Thymus (tissue), 11 donors: ENCODE measurements at regions not wholly inside any gene's neighbourhood (a gene's known extent, or its start where the extent isn't known, plus 50 kb on each side); places are given as distances from the start of the nearest gene placed in this dataset.

ENCODE experiments used
- DNase-seq, 9 donors: peaks; one replicate each; pipeline ENCODE4 v3.0.0-alpha.2; 2013; ENCODE audit warnings: low spot score in 9 of 9, low read depth in 6 of 9, missing footprints in 1 of 9
- H3K27ac ChIP-seq, 2 donors: one replicate each; pipeline ENCODE4 v1.5.1; 2013; ENCODE audit warnings: control low read depth in 1 of 2, low read depth in 1 of 2, low read length in 1 of 2, mild to moderate bottlenecking in 1 of 2, moderate library complexity in 1 of 2
- H3K27me3 ChIP-seq, 2 donors: one replicate each; pipeline ENCODE4 v1.5.1; 2013; ENCODE audit warnings: low read length in 1 of 2; ENCODE audit not compliant: control insufficient read depth in 2 of 2, insufficient read depth in 1 of 2
- H3K36me3 ChIP-seq, 2 donors: one replicate each; pipeline ENCODE4 v1.5.1; 2013; ENCODE audit warnings: low read length in 1 of 2, mild to moderate bottlenecking in 1 of 2, moderate library complexity in 1 of 2; ENCODE audit not compliant: control insufficient read depth in 2 of 2, insufficient read depth in 2 of 2
- H3K4me1 ChIP-seq, 2 donors: one replicate each; pipeline ENCODE4 v1.5.1; 2013; ENCODE audit warnings: low read length in 2 of 2; ENCODE audit not compliant: control insufficient read depth in 2 of 2, insufficient read depth in 2 of 2
- H3K4me3 ChIP-seq, 2 donors: one replicate each; pipeline ENCODE4 v1.5.1; 2013; ENCODE audit warnings: low read length in 2 of 2, control low read depth in 1 of 2, mild to moderate bottlenecking in 1 of 2
- H3K9me3 ChIP-seq, 2 donors: one replicate each; pipeline ENCODE4 v1.5.1; 2013; ENCODE audit warnings: low read length in 1 of 2, mild to moderate bottlenecking in 1 of 2; ENCODE audit not compliant: control insufficient read depth in 2 of 2, insufficient read depth in 1 of 2
- WGBS: extraction: QIAGEN DNeasy Blood & Tissue Kit; methylation state at CpG from one replicate; pipeline ENCODE4 v1.1.7; 2013; 5-methylcytosine and 5-hydroxymethylcytosine counted together
- donor health status: healthy.

GRCh38 chr3:137382005-137382594, 382.0 kb upstream of the SOX14 start:
- H3K27me3 ChIP-seq = no peaks in the 10 kb centered on the region
- no peak overlapping the region for H3K4me3 ChIP-seq
- H3K27ac ChIP-seq = no peak overlapping the region
- H3K36me3 ChIP-seq = no peaks in the 10 kb centered on the region
- H3K9me3 ChIP-seq = peaks cover 0 to 3% of the 10 kb centered on the region in 2 donors
- 94% methylated on average over 3 of the region's 3 CpGs for WGBS
- DNase-seq = no peak
- no peaks in the 10 kb centered on the region for H3K4me1 ChIP-seq

- 93% methylated on average over 1 of the region's 1 CpG for WGBS
- H3K9me3 ChIP-seq = no peaks in the 10 kb centered on the region
- DNase-seq = no peak
- no peaks in the 10 kb centered on the region for H3K36me3 ChIP-seq
- no peak overlapping the region for H3K27ac ChIP-seq
- no peaks in the 10 kb centered on the region for H3K27me3 ChIP-seq
- H3K4me1 ChIP-seq = no peaks in the 10 kb centered on the region
- no peak overlapping the region for H3K4me3 ChIP-seq
Measured at GRCh38 chr3:137385922-137386321, 378.2 kb upstream of the SOX14 start.

GRCh38 chr3:137409584-137409983, 354.5 kb upstream of the SOX14 start:
- peaks cover 0 to 5% of the 10 kb centered on the region in 2 donors for H3K9me3 ChIP-seq
- H3K27ac ChIP-seq = no peak overlapping the region
- no peaks in the 10 kb centered on the region for H3K4me1 ChIP-seq
- DNase-seq = no peak
- 31% methylated on average over 2 of the region's 2 CpGs for WGBS
- H3K36me3 ChIP-seq = no peaks in the 10 kb centered on the region
- no peak overlapping the region for H3K4me3 ChIP-seq
- no peaks in the 10 kb centered on the region for H3K27me3 ChIP-seq

- Histone ChIP-seq H3K9me3 (peaks cover 0 to 5% of the 10 kb centered on the region in 2 donors), H3K4me1 (no peaks in the 10 kb centered on the region), H3K27ac (no peak overlapping the region), H3K36me3 (no peaks in the 10 kb centered on the region), H3K4me3 (no peak overlapping the region), H3K27me3 (no peaks in the 10 kb centered on the region)
- no peak for DNase-seq
- 94% methylated on average over 1 of the region's 1 CpG for WGBS
Measured at GRCh38 chr3:137410028-137410427, 354.1 kb upstream of the SOX14 start.

GRCh38 chr3:137420198-137420995, 343.7 kb upstream of the SOX14 start:
- H3K27me3 ChIP-seq = no peaks in the 10 kb centered on the region
- no peak overlapping the region for H3K27ac ChIP-seq
- no peaks in the 10 kb centered on the region for H3K36me3 ChIP-seq
- H3K4me1 ChIP-seq = no peaks in the 10 kb centered on the region
- WGBS = 93% methylated on average over 4 of the region's 4 CpGs
- H3K9me3 ChIP-seq = peaks cover 0 to 11% of the 10 kb centered on the region in 2 donors
- H3K4me3 ChIP-seq = no peak overlapping the region
- no peak for DNase-seq

- Histone ChIP-seq H3K27ac (no peak overlapping the region), H3K4me1 (no peaks in the 10 kb centered on the region), H3K4me3 (no peak overlapping the region), H3K27me3 (no peaks in the 10 kb centered on the region), H3K9me3 (no peaks in the 10 kb centered on the region), H3K36me3 (no peaks in the 10 kb centered on the region)
- DNase-seq = no peak
Measured at GRCh38 chr3:137438561-137438960, 325.6 kb upstream of the SOX14 start.

- Histone ChIP-seq H3K4me1 (no peaks in the 10 kb centered on the region), H3K27me3 (no peaks in the 10 kb centered on the region), H3K4me3 (no peak overlapping the region), H3K36me3 (no peaks in the 10 kb centered on the region), H3K9me3 (no peaks in the 10 kb centered on the region), H3K27ac (no peak overlapping the region)
- DNase-seq = no peak
- WGBS = 95% methylated on average over 4 of the region's 4 CpGs
Measured at GRCh38 chr3:137460944-137461343, 303.2 kb upstream of the SOX14 start.

- Histone ChIP-seq H3K4me3 (no peak overlapping the region), H3K27ac (no peak overlapping the region), H3K4me1 (no peaks in the 10 kb centered on the region), H3K27me3 (no peaks in the 10 kb centered on the region), H3K9me3 (no peaks in the 10 kb centered on the region), H3K36me3 (no peaks in the 10 kb centered on the region)
- DNase-seq = no peak
- WGBS = 90% methylated on average over 5 of the region's 5 CpGs
Measured at GRCh38 chr3:137463131-137463530, 301.0 kb upstream of the SOX14 start.

GRCh38 chr3:137464341-137464740, 299.8 kb upstream of the SOX14 start:
- WGBS = 67% methylated on average over 4 of the region's 4 CpGs
- H3K4me1 ChIP-seq = no peaks in the 10 kb centered on the region
- no peaks in the 10 kb centered on the region for H3K36me3 ChIP-seq
- no peak for DNase-seq
- no peak overlapping the region for H3K27ac ChIP-seq
- no peaks in the 10 kb centered on the region for H3K27me3 ChIP-seq
- H3K4me3 ChIP-seq = no peak overlapping the region
- no peaks in the 10 kb centered on the region for H3K9me3 ChIP-seq
